Stomach (tissue), 8 donors: ENCODE measurements at regions not wholly inside any gene's neighbourhood (a gene's known extent, or its start where the extent isn't known, plus 50 kb on each side); places are given as distances from the start of the nearest gene placed in this dataset.

Experiments used
- DNase-seq, 2 donors: peaks; one replicate each; pipeline versions ENCODE4 v3.0.0 to v3.0.0-alpha.2; 2013 to 2019
- H3K27ac ChIP-seq, 5 donors: fragments of 200-600 bp in 4 of 5; sonication (generic) in 4 of 5; one replicate each; pipeline ENCODE4 v1.5.1; 2013 to 2019; ENCODE audit warnings: mild to moderate bottlenecking in 1 of 5, moderate library complexity in 1 of 5
- H3K27me3 ChIP-seq, 3 donors: fragments of 200-600 bp; sonication (generic); one replicate each; pipeline ENCODE4 v1.5.1; 2017 to 2019; ENCODE audit warnings: mixed run types in 1 of 3
- H3K36me3 ChIP-seq, 4 donors: fragments of 200-600 bp; sonication (generic); 1 replicate in 3 of 4; 2 replicates in 1 of 4; pipeline ENCODE4 v1.5.1; 2016 to 2019
- H3K4me1 ChIP-seq, 4 donors: fragments of 200-600 bp; sonication (generic); one replicate each; pipeline ENCODE4 v1.5.1; 2016 to 2019
- H3K4me3 ChIP-seq, 4 donors: fragments of 200-600 bp; sonication (generic) in 3 of 4; one replicate each; pipeline ENCODE4 v1.5.1; 2016 to 2019; ENCODE audit warnings: mild to moderate bottlenecking in 1 of 4
- H3K9me3 ChIP-seq, 4 donors: fragments of 200-600 bp; sonication (generic); one replicate each; pipeline ENCODE4 v1.5.1; 2016 to 2019
- EP300 ChIP-seq: sonication (generic); formaldehyde crosslinking; IDR thresholded peaks from one replicate; pipeline ENCODE4 v1.6.1; 2017; ENCODE audit warnings: antibody characterized with exemption
- POLR2A ChIP-seq, 4 donors: fragments of 450-650 bp; IDR thresholded peaks; one replicate each; pipeline ENCODE4 v1.6.1; 2016; ENCODE audit warnings: antibody characterized with exemption in 4 of 4, control low read depth in 2 of 4, mild to moderate bottlenecking in 1 of 4, moderate library complexity in 1 of 4
- POLR2AphosphoS5 ChIP-seq, 3 donors: sonication (generic); formaldehyde crosslinking; IDR thresholded peaks; one replicate each; pipeline ENCODE4 v1.6.1; 2016; ENCODE audit warnings: antibody characterized with exemption in 3 of 3
- WGBS, 5 donors: extraction: QIAGEN DNeasy Blood & Tissue Kit in 3 of 5; methylation state at CpG; one replicate each; pipeline versions ENCODE4 v1.1.5 to v1.1.7; 2013 to 2018; 5-methylcytosine and 5-hydroxymethylcytosine counted together
- intact Hi-C: fragments of 100-400 bp; cut with DNase I; formaldehyde crosslinking; loops from one replicate; pipeline ENCODE4 v1.15.1; 2023; ENCODE audit warnings: low total_unique reads
- TF ChIP-seq, protein P1 (sequence below), 7 experiments: fragments of 450-650 bp in 4 of 7; fragments of 200-600 bp in 3 of 7; sonication (generic) in 3 of 7; IDR thresholded peaks; one replicate each; pipeline ENCODE4 v1.5.1; 2016 to 2019; ENCODE audit warnings: antibody characterized with exemption in 7 of 7, control low read depth in 2 of 7, mild to moderate bottlenecking in 1 of 7
- donor health status: healthy with polysubstance abuse.
- donor health status: Bipolar disorder and iron deficiency.
- donor health status: healthy.

DNA sequence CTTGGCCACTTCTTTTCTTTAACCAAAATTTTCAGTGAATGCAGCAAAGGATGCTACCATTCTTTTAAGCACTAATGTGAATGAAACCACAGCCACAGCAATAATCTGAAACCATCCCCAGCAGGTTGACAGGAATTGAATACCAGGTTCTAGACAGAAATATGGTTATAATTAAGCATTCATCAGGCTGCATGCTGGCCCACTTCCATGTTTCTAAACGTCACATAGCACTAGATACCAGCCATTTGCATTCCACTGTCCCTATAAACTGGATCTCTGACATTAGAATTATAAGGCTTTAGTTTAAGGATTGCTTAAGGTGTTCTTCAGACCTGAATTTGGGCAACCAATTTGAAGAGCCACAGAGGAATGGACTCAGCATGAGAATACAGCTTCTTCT lies 340.8 kb upstream of the KLF6 start:
- Histone ChIP-seq H3K36me3 (no peaks in the 10 kb centered on the region), H3K27ac (no peak overlapping the region), H3K9me3 (peaks cover 0 to 26% (median 10%) of the 10 kb centered on the region in 4 donors), H3K4me3 (no peak overlapping the region), H3K27me3 (no peaks in the 10 kb centered on the region), H3K4me1 (peaks cover 23 to 63% (median 42%) of the 10 kb centered on the region in 4 donors)
- TF ChIP-seq, protein P1, sequence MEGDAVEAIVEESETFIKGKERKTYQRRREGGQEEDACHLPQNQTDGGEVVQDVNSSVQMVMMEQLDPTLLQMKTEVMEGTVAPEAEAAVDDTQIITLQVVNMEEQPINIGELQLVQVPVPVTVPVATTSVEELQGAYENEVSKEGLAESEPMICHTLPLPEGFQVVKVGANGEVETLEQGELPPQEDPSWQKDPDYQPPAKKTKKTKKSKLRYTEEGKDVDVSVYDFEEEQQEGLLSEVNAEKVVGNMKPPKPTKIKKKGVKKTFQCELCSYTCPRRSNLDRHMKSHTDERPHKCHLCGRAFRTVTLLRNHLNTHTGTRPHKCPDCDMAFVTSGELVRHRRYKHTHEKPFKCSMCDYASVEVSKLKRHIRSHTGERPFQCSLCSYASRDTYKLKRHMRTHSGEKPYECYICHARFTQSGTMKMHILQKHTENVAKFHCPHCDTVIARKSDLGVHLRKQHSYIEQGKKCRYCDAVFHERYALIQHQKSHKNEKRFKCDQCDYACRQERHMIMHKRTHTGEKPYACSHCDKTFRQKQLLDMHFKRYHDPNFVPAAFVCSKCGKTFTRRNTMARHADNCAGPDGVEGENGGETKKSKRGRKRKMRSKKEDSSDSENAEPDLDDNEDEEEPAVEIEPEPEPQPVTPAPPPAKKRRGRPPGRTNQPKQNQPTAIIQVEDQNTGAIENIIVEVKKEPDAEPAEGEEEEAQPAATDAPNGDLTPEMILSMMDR (IDR thresholded peaks at IDR 0.05) = no peak
- no peak for TF ChIP-seq EP300
- TF ChIP-seq POLR2A (IDR thresholded peaks at IDR 0.05) = no peak
- intact Hi-C loops = no loop called here
- DNase-seq = no peak
- WGBS, 5 donors = 74 to 93% (median 86%) methylated on average over 1 of the region's 1 CpG

DNA sequence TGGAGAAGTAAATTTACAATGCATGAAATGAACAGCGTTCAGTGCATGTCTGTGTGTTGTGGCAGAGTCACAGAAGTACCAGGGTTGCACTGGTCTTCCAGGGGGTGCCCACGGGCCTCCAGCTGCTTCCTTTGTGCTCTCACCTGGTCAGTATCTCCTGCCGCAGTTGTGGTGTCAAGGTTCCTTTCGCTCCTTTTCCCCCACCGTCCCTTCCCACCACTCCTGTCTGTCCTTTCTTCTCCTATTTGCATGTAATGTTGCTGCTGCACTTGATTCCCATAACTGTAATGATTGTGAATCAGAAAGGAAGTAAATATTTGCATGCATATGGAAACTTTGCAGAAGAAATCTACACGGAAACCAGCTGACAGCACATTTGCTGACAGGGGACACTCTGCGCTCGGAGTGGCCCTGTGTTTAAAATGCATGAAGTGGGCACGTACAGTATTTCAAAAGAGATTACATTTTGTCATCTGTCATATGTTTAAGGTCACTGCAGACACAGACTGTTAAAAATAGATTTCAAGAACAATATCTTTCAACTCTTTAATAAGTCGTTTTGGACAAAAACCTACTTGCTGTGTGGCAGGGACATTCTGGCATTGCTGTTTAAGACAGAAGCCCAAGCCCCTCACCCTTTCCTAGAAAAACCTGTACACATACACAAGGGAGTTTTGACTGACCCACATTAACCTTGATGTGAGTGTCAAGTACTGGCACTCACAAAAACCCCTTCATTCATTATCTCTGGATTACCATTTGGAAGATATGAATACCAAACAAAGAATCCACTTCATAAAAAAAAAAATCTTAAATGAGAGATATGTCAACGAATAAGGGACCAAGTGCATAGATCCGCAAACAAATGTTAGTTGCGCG lies 336.7 kb upstream of the KLF6 start:
- Histone ChIP-seq H3K9me3 (peaks cover 0 to 23% (median 9%) of the 10 kb centered on the region in 4 donors), H3K27me3 (no peaks in the 10 kb centered on the region), H3K27ac (peak overlapping the region; percentile 44 to 83 (median 79)), H3K4me3 (peak overlapping the region in 2 of 4 donors; percentile 5 to 22), H3K36me3 (no peaks in the 10 kb centered on the region), H3K4me1 (peaks cover 0 to 29% (median 5%) of the 10 kb centered on the region in 4 donors)
- 22 to 34% (median 30%) methylated on average over 14 of the region's 14 CpGs for WGBS, 5 donors
- TF ChIP-seq POLR2A (IDR thresholded peaks at IDR 0.05) = peak in 1 of 4 donors; percentile 17
- TF ChIP-seq, protein P1 (IDR thresholded peaks at IDR 0.05) = no peak
- TF ChIP-seq EP300 = no peak
- peak in 2 of 3 donors; percentile 72 to 78 for TF ChIP-seq POLR2AphosphoS5 (IDR thresholded peaks at IDR 0.05)
- DNase-seq = peak; percentile 36 to 55
- intact Hi-C loops = no loop called here

DNA sequence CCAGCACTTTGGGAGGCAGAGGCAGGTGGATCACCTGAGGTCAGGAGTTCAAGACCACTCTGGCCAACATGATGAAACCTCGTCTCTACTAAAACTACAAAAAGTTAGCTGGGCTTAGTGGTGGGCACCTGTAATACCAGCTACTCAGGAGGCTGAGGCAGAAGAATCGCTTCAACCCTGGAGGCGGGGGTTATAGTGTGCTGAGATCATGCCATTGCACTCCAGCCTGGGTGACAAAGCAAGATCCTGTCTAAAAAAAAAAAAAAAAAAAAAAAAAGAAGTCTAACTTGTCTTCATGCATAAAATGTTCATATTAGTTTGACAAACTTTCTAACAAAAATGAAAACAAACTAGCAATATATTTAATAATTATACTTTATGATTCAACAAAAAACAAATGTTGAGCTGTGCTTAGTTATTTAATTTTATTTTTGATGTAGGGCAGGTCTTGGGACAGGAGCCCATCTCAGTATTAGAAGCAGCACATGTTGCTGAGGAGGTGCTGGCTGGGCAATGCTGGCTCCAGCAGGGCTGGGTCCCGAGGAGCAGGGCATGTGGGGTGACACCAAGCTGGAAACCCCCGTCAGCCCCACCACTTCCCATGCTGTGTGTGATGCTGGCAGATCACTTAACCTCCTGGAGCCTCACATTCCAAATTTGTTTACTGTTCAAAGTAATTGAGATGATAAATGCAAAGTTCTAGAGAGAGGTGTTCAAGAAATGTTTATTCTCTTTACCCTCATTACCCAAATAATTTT lies 335.3 kb upstream of the KLF6 start:
- no peak for TF ChIP-seq POLR2AphosphoS5 (IDR thresholded peaks at IDR 0.05)
- TF ChIP-seq, protein P1 (IDR thresholded peaks at IDR 0.05) = no peak
- no peak for TF ChIP-seq POLR2A (IDR thresholded peaks at IDR 0.05)
- no peak for TF ChIP-seq EP300
- WGBS, 5 donors = 57 to 77% (median 72%) methylated on average over 5 of the region's 5 CpGs
- Histone ChIP-seq H3K27ac (peak overlapping the region in 1 of 5 donors; percentile 27), H3K9me3 (peaks cover 0 to 9% (median 4%) of the 10 kb centered on the region in 4 donors), H3K36me3 (no peaks in the 10 kb centered on the region), H3K27me3 (no peaks in the 10 kb centered on the region), H3K4me1 (peaks cover 0 to 29% (median 5%) of the 10 kb centered on the region in 4 donors), H3K4me3 (no peak overlapping the region)
- peak in 1 of 2 donors; percentile 37 for DNase-seq
- intact Hi-C loops = no loop called here

DNA sequence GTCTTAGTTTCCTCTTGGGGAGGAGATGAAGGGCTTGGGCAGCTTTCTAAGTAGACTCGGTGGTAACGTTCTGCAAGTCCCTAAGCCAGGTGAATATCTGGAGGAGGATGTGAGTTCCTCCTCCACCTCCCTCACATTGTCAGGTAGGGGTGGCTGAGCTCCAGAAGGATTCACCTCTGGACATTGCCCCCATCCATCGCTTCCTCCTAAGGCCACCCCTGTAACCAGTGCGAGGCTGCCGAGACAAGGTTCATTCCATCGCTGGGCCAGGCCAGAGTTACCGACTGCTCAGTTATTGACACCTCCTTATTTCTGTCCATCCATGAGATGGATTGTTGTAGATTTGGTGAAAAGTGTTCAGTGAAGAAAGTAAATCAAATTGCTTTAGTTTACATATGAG lies 334.1 kb upstream of the KLF6 start:
- Histone ChIP-seq H3K4me3 (no peak overlapping the region), H3K27me3 (no peaks in the 10 kb centered on the region), H3K36me3 (no peaks in the 10 kb centered on the region), H3K9me3 (no peaks in the 10 kb centered on the region), H3K4me1 (peaks cover 0 to 29% (median 5%) of the 10 kb centered on the region in 4 donors), H3K27ac (no peak overlapping the region)
- TF ChIP-seq EP300 (no peak), POLR2A (IDR thresholded peaks at IDR 0.05) (no peak), POLR2AphosphoS5 (IDR thresholded peaks at IDR 0.05) (no peak)
- TF ChIP-seq, protein P1 (IDR thresholded peaks at IDR 0.05) = no peak
- 82 to 92% (median 84%) methylated on average over 7 of the region's 7 CpGs for WGBS, 5 donors
- intact Hi-C loops = no loop called here
- DNase-seq = no peak
